Lower lobe of right lung (tissue), 2 donors: ENCODE measurements at regions not wholly inside any gene's neighbourhood (a gene's known extent, or its start where the extent isn't known, plus 50 kb on each side); places are given as distances from the start of the nearest gene placed in this dataset.

Source experiments
- ATAC-seq, 2 donors: fragments of 200-7000 bp; cut with Tn5 transposase; one replicate each; pipeline ENCODE4 v1.9.1; 2020 to 2022; ENCODE audit warnings: mild to moderate bottlenecking in 2 of 2, moderate library complexity in 2 of 2
- DNase-seq: peaks from one replicate; pipeline ENCODE4 v3.0.0-alpha.2; 2020
- H3K27ac ChIP-seq: fragments of 200-600 bp; one replicate; pipeline ENCODE4 v1.8.0; 2022
- H3K27me3 ChIP-seq: fragments of 200-600 bp; one replicate; pipeline ENCODE4 v1.8.0; 2022; ENCODE audit warnings: low read depth
- H3K36me3 ChIP-seq: fragments of 200-600 bp; one replicate; pipeline ENCODE4 v1.8.0; 2022; ENCODE audit warnings: mild to moderate bottlenecking
- H3K4me1 ChIP-seq: fragments of 200-600 bp; one replicate; pipeline ENCODE4 v1.8.0; 2022
- H3K4me3 ChIP-seq: fragments of 200-600 bp; one replicate; pipeline ENCODE4 v1.8.0; 2022; ENCODE audit warnings: mild to moderate bottlenecking
- H3K9me3 ChIP-seq: fragments of 200-600 bp; one replicate; pipeline ENCODE4 v1.8.0; 2022
- intact Hi-C: fragments of 100-400 bp; cut with DNase I; formaldehyde crosslinking; loops from one replicate; pipeline ENCODE4 v1.11.0; 2022
- TF ChIP-seq, protein P1 (sequence below): fragments of 200-600 bp; IDR thresholded peaks from one replicate; pipeline ENCODE4 v1.8.0; 2022; ENCODE audit warnings: antibody characterized with exemption, mild to moderate bottlenecking
- donor health status: DM: no; HTN: yes; CAD: no; lungs with severe emphysema.

DNA sequence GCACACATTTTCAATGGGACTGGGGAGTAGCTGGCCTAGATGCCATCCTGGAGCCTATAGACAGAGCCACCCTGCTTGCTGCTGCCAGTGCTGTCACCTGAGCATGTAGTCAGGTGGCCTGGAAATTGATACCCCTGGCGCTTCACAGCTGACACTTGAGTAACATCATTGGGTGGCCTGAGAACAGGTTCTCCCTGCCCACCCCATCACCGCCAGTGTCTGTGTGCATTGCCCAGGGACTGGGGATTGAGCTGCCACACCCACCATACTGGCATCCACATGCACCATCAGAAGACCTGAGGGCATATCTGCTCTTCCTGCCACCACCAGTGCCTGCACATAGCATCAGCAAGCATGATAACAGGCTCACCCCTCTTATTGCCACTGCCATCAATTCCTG, 1142.9 kb upstream of the PABPC4L start:
- ATAC-seq (peak in 1 of 2 donors; percentile 18), DNase-seq (no peak)
- H3K27ac ChIP-seq: no peak overlapping the region
- no peaks in the 10 kb centered on the region for H3K36me3 ChIP-seq
- intact Hi-C loops: no loop called here
- no peaks in the 10 kb centered on the region for H3K27me3 ChIP-seq
- no peaks in the 10 kb centered on the region for H3K4me1 ChIP-seq
- TF ChIP-seq, protein P1, sequence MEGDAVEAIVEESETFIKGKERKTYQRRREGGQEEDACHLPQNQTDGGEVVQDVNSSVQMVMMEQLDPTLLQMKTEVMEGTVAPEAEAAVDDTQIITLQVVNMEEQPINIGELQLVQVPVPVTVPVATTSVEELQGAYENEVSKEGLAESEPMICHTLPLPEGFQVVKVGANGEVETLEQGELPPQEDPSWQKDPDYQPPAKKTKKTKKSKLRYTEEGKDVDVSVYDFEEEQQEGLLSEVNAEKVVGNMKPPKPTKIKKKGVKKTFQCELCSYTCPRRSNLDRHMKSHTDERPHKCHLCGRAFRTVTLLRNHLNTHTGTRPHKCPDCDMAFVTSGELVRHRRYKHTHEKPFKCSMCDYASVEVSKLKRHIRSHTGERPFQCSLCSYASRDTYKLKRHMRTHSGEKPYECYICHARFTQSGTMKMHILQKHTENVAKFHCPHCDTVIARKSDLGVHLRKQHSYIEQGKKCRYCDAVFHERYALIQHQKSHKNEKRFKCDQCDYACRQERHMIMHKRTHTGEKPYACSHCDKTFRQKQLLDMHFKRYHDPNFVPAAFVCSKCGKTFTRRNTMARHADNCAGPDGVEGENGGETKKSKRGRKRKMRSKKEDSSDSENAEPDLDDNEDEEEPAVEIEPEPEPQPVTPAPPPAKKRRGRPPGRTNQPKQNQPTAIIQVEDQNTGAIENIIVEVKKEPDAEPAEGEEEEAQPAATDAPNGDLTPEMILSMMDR: no peak
- no peaks in the 10 kb centered on the region for H3K9me3 ChIP-seq
- no peak overlapping the region for H3K4me3 ChIP-seq

DNA sequence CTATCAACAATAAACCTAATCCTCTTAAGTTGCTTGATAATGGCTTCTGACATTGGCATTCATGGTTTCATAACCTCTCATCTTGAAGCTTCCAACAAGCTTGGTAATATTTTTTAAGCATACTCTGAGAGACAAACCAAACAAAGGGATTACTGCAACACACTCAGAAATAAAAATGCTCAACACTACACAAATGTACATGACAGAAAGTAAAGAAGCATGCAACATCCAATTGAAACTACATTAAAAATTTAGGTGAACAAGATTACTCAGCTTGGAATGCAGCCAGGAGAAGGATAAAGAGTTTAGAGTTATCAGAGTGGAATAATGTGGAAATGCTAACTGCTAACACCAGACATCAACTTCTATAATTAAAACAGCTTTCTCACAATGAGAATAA, 1136.6 kb upstream of the PABPC4L start:
- no peaks in the 10 kb centered on the region for H3K36me3 ChIP-seq
- H3K4me1 ChIP-seq: no peaks in the 10 kb centered on the region
- TF ChIP-seq, protein P1: no peak
- H3K27ac ChIP-seq: no peak overlapping the region
- ATAC-seq (no peak), DNase-seq (no peak)
- no peaks in the 10 kb centered on the region for H3K27me3 ChIP-seq
- H3K9me3 ChIP-seq: no peaks in the 10 kb centered on the region
- no peak overlapping the region for H3K4me3 ChIP-seq
- intact Hi-C loops: no loop called here

DNA sequence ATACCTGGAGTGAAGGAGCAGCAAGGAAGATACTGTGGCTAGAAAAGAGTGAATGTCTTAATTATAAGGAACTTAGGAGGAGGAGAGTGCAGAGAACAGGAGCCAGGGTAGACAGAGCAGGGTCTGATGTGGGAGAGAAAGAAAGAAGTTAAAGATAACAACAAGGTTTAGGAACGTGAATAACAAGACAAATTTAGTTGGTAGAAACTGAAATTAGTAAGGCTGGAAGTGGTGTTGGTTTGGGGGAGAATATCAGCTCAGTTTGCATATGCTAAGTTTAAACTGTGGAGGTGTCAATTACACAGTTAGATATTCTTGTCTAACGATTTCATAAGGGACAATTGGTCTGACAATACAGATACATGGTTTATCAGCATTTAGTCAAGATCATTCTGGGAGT, 1123.7 kb upstream of the PABPC4L start:
- Histone ChIP-seq H3K27me3 (no peaks in the 10 kb centered on the region), H3K9me3 (peaks cover 9% of the 10 kb centered on the region), H3K36me3 (no peaks in the 10 kb centered on the region), H3K4me1 (no peaks in the 10 kb centered on the region), H3K4me3 (no peak overlapping the region), H3K27ac (no peak overlapping the region)
- TF ChIP-seq, protein P1: no peak
- DNase-seq (no peak), ATAC-seq (no peak)
- intact Hi-C loops: no loop called here

DNA sequence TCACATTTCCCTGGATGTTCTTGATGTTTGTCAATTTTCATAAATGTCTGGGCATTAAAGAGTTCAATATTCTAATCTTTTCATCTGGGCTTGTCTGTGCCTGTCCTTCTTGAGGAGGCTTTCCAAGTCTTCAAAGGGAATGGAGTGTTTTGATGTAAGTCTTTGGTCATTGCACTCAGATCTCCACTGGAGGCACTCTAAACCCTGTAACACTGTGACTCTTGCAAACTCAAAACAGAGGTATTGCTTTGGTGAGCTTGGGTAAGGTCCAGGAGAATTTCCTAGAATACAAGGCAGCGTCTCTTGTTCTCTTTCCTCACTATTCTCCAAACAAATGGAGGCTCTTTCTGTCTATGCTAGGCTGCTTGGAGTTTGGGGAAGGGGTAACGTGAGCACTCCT, 1118.1 kb upstream of the PABPC4L start:
- no peaks in the 10 kb centered on the region for H3K27me3 ChIP-seq
- H3K4me1 ChIP-seq: no peaks in the 10 kb centered on the region
- no peaks in the 10 kb centered on the region for H3K36me3 ChIP-seq
- peaks cover 9% of the 10 kb centered on the region for H3K9me3 ChIP-seq
- TF ChIP-seq, protein P1: no peak
- intact Hi-C loops: no loop called here
- no peak overlapping the region for H3K4me3 ChIP-seq
- H3K27ac ChIP-seq: no peak overlapping the region
- ATAC-seq: no peak
- no peak for DNase-seq

DNA sequence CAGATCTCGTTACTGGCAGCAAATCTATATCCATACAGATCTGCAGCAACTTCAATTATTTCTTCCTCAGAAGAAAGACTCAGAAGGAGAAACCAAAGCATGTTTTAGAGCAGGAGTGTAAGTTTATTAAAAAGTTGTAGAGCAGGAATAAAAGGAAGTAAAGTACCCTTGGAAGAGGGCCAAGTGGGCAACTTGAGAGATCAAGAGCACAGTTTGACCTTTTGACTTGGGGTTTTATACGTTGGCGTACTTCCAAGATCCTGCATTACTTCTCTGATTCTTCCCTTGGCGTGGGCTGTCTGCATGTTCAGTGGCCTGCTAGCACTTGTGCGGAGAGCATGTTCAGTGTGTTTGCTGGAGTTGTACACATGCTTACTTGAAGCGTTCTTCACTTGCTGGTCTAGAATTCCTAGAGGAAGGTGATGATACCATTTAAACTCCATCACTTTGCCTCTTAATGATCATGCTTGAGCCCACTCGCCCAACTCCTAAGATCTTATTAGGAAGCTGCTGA, 1114.7 kb upstream of the PABPC4L start:
- ATAC-seq (no peak), DNase-seq (no peak)
- Histone ChIP-seq H3K27me3 (no peaks in the 10 kb centered on the region), H3K36me3 (no peaks in the 10 kb centered on the region), H3K4me1 (no peaks in the 10 kb centered on the region), H3K27ac (no peak overlapping the region), H3K9me3 (no peaks in the 10 kb centered on the region), H3K4me3 (no peak overlapping the region)
- TF ChIP-seq, protein P1: no peak
- intact Hi-C loops: no loop called here

DNA sequence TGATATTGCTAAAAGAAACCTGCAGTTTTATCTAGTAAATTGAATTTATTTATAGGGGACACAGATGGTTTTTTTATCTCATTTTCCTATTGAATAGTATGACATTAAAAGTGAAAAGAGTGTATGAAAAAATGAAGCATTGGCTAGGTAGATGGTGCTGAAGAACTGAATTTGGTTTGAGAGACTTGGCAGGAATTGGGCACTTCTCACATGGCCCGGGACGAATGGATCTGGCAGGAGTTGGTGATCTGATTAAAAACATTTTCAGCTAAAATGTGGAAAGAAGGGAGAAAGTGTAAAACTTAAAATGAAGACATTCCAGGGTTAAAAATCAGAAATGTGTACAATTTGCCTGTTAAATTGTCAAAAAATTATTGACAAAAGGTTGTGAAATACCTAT, 1088.5 kb upstream of the PABPC4L start:
- intact Hi-C loops: no loop called here
- Histone ChIP-seq H3K36me3 (no peaks in the 10 kb centered on the region), H3K27ac (no peak overlapping the region), H3K4me1 (no peaks in the 10 kb centered on the region), H3K4me3 (no peak overlapping the region), H3K9me3 (no peaks in the 10 kb centered on the region), H3K27me3 (no peaks in the 10 kb centered on the region)
- no peak for DNase-seq
- TF ChIP-seq, protein P1: no peak
- no peak for ATAC-seq
